Rectal smooth muscle tissue (tissue), 1 donor: ENCODE measurements at regions not wholly inside any gene's neighbourhood (a gene's known extent, or its start where the extent isn't known, plus 50 kb on each side); places are given as distances from the start of the nearest gene placed in this dataset.

Experiments
- H3K27ac ChIP-seq: one replicate; pipeline ENCODE4 v1.7.0; 2013; ENCODE audit warnings: low read depth, low read length, inconsistent platforms
- H3K27me3 ChIP-seq: one replicate; pipeline ENCODE4 v1.7.0; 2013; ENCODE audit warnings: low read length; ENCODE audit not compliant: control insufficient read depth, insufficient read depth
- H3K36me3 ChIP-seq: one replicate; pipeline ENCODE4 v1.7.0; 2013; ENCODE audit warnings: low read length; ENCODE audit not compliant: control insufficient read depth, insufficient read depth
- H3K4me1 ChIP-seq: one replicate; pipeline ENCODE4 v1.7.0; 2013; ENCODE audit warnings: low read length; ENCODE audit not compliant: control insufficient read depth, insufficient read depth
- H3K4me3 ChIP-seq: one replicate; pipeline ENCODE4 v1.7.0; 2013; ENCODE audit warnings: low read length
- H3K9ac ChIP-seq: one replicate; pipeline ENCODE4 v1.7.0; 2013; ENCODE audit warnings: low read length

DNA sequence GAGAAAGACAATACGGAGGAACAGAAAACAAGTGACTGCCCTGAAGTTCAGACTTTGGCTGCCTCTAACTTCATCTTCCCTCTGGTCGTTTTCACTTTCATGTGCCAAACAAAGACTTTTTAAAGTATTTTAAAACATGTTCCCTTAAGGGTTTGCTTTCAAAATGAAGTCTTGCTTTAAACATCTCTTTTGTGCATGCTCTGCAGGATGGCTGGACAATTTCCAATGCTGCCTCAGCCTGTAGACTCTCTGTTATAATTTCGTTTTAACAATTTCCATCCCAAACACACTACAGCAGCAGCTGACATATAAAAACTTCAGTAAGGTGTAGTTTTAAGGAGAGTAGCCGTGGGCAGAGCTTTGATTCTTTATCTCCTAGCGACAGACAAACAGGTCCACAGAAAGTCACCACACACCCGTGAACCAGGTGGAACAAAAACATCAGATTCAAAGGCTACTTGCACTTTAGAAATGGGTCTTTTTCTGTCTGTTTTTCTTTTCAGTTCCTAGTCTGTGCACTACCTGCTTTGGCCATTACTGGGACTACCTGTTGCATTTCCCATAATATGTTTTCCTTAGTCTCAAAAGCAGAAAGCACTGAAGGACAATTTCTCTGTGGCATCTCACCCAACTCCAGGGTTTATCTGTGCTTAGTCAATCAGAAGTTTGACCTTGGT is 308.9 kb downstream of the DTWD2 start:
- no peak overlapping the region for H3K4me3 ChIP-seq
- no peak overlapping the region for H3K9ac ChIP-seq
- H3K27ac ChIP-seq: no peak overlapping the region
- no peaks in the 10 kb centered on the region for H3K36me3 ChIP-seq
- no peaks in the 10 kb centered on the region for H3K27me3 ChIP-seq
- no peaks in the 10 kb centered on the region for H3K4me1 ChIP-seq

DNA sequence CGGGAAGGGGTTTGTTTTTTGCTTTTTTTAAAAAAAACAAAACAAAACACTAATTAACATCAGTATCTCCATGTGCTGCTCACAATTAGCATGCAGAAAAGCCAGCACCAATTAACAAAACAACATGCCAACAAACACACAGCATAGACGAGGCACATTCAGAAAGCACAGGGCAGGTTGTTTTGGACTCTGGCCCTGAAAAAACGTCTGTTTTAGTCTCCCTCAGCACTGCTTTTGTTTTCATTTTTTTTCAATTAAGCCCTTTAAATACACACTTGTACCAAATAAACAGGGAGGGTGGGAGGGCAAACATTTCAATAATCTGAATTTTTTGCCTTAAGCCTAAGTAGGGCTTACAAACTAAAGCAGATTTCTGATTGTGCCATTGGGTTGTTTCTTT is 309.6 kb downstream of the DTWD2 start:
- H3K4me3 ChIP-seq: no peak overlapping the region

DNA sequence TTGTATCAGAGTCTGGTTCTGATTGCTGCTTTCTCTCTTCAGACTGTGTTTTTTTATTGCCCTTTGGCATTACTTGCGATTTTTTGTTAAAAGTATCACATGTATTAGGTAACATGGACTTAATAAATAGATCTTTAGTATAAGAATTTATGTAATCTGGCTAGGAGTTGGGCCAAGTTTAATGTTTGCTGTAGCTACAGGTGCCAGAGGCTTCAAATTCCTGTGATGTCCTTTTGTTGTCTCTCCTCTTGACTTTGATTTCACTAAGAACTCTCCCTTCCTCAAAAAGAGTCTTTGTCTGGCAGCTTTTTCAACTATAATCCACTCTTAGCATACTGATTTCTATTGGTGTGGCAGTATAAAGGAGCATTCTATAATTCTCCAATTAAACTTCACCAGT is 313.1 kb downstream of the DTWD2 start:
- H3K4me3 ChIP-seq: no peak overlapping the region
- H3K27me3 ChIP-seq: no peaks in the 10 kb centered on the region
- no peaks in the 10 kb centered on the region for H3K36me3 ChIP-seq
- no peaks in the 10 kb centered on the region for H3K4me1 ChIP-seq
- H3K27ac ChIP-seq: no peak overlapping the region
- no peak overlapping the region for H3K9ac ChIP-seq

More for the DNA sequence above, 309.6 kb downstream of the DTWD2 start:
- Histone ChIP-seq H3K9ac (no peak overlapping the region), H3K27me3 (no peaks in the 10 kb centered on the region), H3K4me1 (no peaks in the 10 kb centered on the region), H3K36me3 (no peaks in the 10 kb centered on the region), H3K27ac (no peak overlapping the region)

DNA sequence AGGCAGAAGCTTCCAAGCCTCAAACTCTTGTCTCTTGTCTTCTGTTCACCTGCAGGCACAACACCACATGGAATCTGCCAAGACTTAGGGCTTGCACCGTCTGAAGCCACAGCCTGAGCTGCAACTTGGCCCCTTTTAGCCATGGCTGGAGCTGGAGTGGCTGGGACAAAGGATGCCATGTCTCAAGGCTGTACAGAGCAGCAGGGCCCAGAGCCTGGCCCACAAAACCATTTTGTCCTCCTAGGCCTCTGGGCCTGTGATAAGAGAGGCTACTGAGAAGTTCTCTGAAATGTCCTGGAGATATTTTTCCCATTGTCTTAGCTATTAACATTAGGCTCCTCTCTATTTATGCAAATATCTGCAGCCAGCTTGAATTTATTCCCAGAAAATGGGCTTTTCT is 330.8 kb downstream of the DTWD2 start:
- H3K27ac ChIP-seq: no peak overlapping the region
- H3K36me3 ChIP-seq: no peaks in the 10 kb centered on the region
- no peak overlapping the region for H3K4me3 ChIP-seq
- no peak overlapping the region for H3K9ac ChIP-seq
- no peaks in the 10 kb centered on the region for H3K27me3 ChIP-seq
- no peaks in the 10 kb centered on the region for H3K4me1 ChIP-seq

DNA sequence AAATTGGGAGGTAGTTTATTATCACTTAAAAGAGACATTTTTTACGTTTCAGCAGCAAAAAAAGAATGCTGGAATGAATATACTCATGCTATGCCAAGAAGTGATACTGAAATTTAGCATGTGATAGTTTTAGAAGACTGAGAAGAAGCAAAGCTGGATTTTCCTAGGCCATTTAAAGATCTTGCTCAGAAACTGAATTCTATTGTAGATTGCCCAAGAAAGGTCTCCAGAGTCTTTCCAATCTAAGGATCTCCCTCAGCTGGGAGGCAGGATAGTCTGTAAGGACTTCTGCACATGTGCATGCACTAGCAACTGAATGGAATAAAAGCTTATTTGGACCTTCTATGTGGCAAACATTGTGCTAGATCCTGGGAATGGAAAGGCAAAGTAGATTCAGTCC is 334.5 kb downstream of the DTWD2 start:
- H3K4me1 ChIP-seq: no peaks in the 10 kb centered on the region
- no peaks in the 10 kb centered on the region for H3K36me3 ChIP-seq
- H3K4me3 ChIP-seq: no peak overlapping the region
- H3K27ac ChIP-seq: no peak overlapping the region
- no peaks in the 10 kb centered on the region for H3K27me3 ChIP-seq
- no peak overlapping the region for H3K9ac ChIP-seq

DNA sequence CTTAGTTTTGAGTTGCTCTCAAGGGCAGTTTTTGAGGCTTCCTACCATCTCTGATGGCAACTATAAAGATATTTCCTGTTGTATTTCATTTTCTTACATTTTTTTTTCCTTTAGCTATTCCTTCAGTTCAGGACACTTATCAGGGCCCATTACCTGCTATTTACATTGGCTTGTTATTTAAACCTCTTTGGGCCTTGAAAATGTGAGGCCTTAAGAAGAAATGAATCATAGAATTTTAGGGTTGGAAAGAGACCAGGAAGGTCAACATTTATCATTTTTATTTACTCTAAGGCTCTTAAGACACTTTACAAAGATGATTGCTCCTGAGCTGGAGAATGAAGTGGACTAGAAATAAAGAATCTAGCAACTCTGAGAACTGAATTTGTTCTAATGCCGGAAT is 335.2 kb downstream of the DTWD2 start:
- Histone ChIP-seq H3K27ac (no peak overlapping the region), H3K9ac (no peak overlapping the region), H3K4me3 (no peak overlapping the region), H3K4me1 (no peaks in the 10 kb centered on the region), H3K36me3 (no peaks in the 10 kb centered on the region), H3K27me3 (no peaks in the 10 kb centered on the region)

DNA sequence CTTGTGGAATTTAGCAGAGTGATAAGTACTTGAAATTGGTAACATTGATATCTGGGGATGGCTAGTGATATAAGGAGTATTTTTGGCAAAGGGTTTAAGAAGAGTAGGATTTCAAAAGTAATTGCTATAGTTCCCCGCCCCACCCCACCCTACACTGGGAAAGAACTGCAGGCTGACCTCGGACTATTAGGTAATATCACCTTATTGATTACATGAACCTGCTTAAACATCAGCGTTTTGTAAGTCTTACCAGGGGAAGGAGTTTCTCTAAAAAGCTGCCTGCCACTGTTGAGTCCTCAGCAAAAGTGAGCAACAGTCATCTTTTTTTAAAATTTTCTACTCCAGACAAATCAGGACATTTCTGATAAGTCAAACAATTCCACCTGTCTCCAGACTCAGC is 337.3 kb downstream of the DTWD2 start:
- H3K9ac ChIP-seq: no peak overlapping the region
- no peaks in the 10 kb centered on the region for H3K4me1 ChIP-seq

DNA sequence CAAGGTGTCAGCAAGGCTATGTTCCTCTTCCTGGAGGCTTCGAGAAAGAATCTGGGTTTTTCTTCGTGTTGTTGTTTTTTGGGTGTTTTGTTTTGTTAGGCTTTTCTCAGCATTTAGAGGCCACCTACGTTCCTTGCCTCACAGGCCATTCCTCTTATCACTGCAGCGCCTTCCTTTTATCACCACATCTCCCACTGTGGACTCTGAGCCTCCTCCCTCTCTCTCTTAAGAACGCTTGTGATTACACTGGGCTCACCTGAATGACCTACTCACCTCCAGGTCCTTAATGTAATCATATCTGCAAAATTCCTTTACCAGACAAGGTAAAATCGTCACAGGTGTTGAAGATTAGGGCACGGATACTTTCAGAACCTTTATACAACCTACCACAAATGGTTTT is 340.8 kb downstream of the DTWD2 start:
- no peaks in the 10 kb centered on the region for H3K4me1 ChIP-seq
- H3K36me3 ChIP-seq: no peaks in the 10 kb centered on the region
- no peaks in the 10 kb centered on the region for H3K27me3 ChIP-seq
- no peak overlapping the region for H3K4me3 ChIP-seq
- H3K27ac ChIP-seq: no peak overlapping the region
- no peak overlapping the region for H3K9ac ChIP-seq

More for the DNA sequence above, 337.3 kb downstream of the DTWD2 start:
- Histone ChIP-seq H3K4me3 (no peak overlapping the region), H3K27ac (no peak overlapping the region), H3K36me3 (no peaks in the 10 kb centered on the region), H3K27me3 (no peaks in the 10 kb centered on the region)

DNA sequence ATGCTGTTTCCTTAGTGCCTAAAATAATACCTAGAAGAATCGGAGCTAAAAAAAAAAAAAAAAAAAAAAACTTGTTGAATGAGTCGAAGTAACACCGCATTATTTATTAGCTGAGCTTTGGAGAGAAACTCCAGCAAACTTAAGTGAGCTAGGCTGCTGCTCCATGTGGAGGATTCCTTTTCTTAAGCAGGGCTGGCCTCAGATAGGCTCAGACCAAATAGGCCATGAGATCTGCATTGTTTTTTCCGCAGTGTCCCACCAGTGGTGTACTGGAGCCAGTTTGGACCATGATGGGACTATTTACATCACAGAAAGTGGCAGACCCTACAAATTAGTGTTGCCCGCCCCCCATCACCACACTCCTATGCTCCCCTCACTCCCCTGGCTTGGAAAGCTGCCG is 341.4 kb downstream of the DTWD2 start:
- Histone ChIP-seq H3K4me1 (no peaks in the 10 kb centered on the region), H3K4me3 (no peak overlapping the region), H3K36me3 (no peaks in the 10 kb centered on the region), H3K9ac (no peak overlapping the region), H3K27me3 (no peaks in the 10 kb centered on the region), H3K27ac (no peak overlapping the region)

DNA sequence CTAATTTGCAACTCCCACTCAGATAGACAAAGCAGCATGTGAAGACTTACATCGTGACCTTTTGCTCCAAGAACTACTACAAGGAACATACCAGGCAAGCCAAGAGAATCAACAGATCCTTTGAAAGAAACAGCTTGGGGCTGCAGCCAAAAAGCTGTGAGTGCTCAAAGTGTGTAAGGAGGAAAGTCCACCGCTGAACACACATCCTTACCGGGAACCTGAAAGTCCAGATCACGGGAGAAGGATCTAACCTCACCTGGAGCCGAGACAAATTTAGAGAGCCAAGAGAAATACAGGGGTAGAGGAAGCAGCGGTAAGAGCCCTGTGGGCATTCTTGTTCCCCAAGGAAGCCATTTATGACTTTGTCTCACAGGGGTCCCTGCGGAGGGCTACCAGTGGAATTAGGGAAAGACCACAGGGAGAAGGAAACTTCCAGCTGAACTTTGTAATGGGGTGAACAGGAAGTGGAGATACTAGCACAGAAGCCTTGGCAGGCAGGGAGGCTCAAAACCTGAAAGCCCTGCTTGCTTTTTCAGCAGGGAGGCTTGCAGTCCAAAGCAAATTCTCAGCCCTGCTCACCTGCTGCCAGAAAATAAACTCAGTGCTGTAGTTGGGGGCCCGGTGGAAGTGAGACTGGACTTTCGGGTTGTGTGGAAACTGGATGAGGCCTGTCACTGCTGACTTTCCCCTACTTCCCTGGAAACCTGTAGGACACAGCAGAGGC is 350.2 kb downstream of the DTWD2 start:
- no peak overlapping the region for H3K27ac ChIP-seq
- H3K36me3 ChIP-seq: no peaks in the 10 kb centered on the region
- no peaks in the 10 kb centered on the region for H3K27me3 ChIP-seq
- H3K4me1 ChIP-seq: no peaks in the 10 kb centered on the region
- H3K9ac ChIP-seq: no peak overlapping the region
- no peak overlapping the region for H3K4me3 ChIP-seq

DNA sequence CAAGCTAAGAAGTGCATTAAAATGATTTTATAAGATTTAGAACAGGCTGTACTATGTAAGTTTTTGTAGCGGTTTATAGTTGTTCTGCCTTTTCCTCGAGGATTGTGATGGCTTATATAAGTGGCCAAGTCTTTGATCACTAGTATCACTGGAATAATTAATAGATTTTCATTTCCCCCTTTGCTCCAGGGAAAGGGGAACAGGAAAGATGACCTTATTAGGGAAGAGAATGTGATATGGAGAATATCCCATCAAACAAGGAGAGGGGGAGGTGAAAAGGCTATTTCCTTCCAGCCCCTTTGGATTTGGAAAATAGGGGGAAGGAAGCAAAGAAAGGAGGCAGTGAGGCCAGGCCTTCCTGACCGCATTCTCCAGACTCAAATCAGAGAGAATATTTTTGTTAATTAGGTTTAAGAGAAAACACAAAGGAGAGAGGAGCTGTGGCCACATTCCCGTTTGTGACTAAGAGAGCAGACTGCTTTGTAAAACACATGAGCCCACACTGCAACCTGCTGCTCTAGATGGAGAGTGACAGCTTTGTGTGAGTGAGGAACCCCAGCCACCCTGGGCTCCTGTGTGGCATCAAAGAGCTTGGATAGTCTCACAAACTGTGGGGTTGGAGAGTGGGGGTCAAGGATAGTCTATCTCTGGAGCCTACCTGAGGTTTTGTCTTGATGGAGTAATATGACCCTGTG is 359.5 kb downstream of the DTWD2 start:
- Histone ChIP-seq H3K36me3 (no peaks in the 10 kb centered on the region), H3K27ac (no peak overlapping the region), H3K4me3 (no peak overlapping the region), H3K4me1 (no peaks in the 10 kb centered on the region), H3K9ac (no peak overlapping the region), H3K27me3 (no peaks in the 10 kb centered on the region)

DNA sequence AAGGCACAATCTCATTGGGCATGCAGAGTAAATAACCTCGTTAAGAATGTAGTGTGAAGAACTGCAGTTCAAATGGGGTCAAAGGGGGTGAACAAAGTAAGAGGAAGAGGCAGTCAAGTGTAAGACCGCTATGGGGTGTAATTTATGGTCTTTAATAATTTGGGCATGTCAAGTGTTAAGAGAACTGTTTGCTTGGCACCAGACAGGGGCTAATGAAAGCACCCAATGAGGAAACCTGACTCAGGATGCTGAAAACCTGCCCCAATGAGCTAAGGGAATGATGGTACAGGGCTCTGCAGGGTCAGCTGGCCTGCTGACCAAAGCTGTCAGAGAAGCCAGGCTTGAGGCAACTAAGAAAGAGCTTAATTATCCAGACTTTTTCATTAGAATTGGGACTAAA is 368.1 kb downstream of the DTWD2 start:
- Histone ChIP-seq H3K36me3 (no peaks in the 10 kb centered on the region), H3K27ac (no peak overlapping the region), H3K4me1 (no peaks in the 10 kb centered on the region), H3K4me3 (no peak overlapping the region), H3K9ac (no peak overlapping the region), H3K27me3 (no peaks in the 10 kb centered on the region)
